ENCODE measurements at regions not wholly inside any gene's neighbourhood (a gene's known extent, or its start where the extent isn't known, plus 50 kb on each side); places are given as distances from the start of the nearest gene placed in this dataset.

GRCh38 chr10:131609176-131609575 lies 291.6 kb upstream of the PPP2R2D start:
- Histone ChIP-seq H3K36me3 (ENCODE audit: control insufficient read depth in 2 of 2, insufficient read depth in 2 of 2, low read length in 1 of 2) (no peaks in the 10 kb centered on the region), H3K4me2 (ENCODE audit: control insufficient read depth, insufficient read depth) (no peak overlapping the region), H3K4me3 (no peak overlapping the region), H2AFZ (ENCODE audit: control insufficient read depth, low read depth, low read length) (no peak overlapping the region), H3K9ac (ENCODE audit: control insufficient read depth, insufficient read depth, low read length) (no peak overlapping the region), H3K27ac (ENCODE audit: control insufficient read depth, insufficient read depth) (no peak overlapping the region), H3K27me3 (replicated peaks in 1 of 2; ENCODE audit: control insufficient read depth in 2 of 2, insufficient read depth in 2 of 2, low read length in 1 of 2) (no peaks in the 10 kb centered on the region), H3K9me3 (replicated peaks; ENCODE audit: control insufficient read depth, insufficient read depth, low read length) (no peaks in the 10 kb centered on the region; the same call in 2 of the 3 replicates), H3K4me1 (ENCODE audit: control insufficient read depth, insufficient read depth, low read length) (no peaks in the 10 kb centered on the region), H3K79me2 (ENCODE audit: control insufficient read depth, insufficient read depth, low read length) (no peaks in the 10 kb centered on the region), H4K20me1 (ENCODE audit: control insufficient read depth, insufficient read depth) (no peaks in the 10 kb centered on the region)
- ChIA-PET SMC1A (ENCODE audit: uncharacterized antibody, unreplicated experiment) (no interaction called here), RAD21 (ENCODE audit: unreplicated experiment) (no interaction called here), POLR2A (no interaction called here), CTCF (no interaction called here)
- intact Hi-C loops (cut with micrococcal nuclease; ENCODE audit: unreplicated experiment) (no loop called here), in situ Hi-C loops (cut with MboI) (no loop called here)
- TF ChIP-seq ZBTB4 (CRISPR knock-in tag; IDR thresholded peaks at IDR 0.05) (no peak), ETV6 (conservative IDR thresholded peaks at IDR 0.05 in 1 of 2, IDR thresholded peaks at IDR 0.05 in 1 of 2; ENCODE audit: borderline replicate concordance in 1 of 2, low read depth in 1 of 2) (no peak), CHD2 (IDR thresholded peaks at IDR 0.05; ENCODE audit: borderline replicate concordance, low read depth, low read length) (no peak), POU2F2 (IDR thresholded peaks at IDR 0.05; ENCODE audit: borderline replicate concordance, low read depth, low read length) (no peak), NFIC (IDR thresholded peaks at IDR 0.05; ENCODE audit: low read depth, low read length) (no peak), NR2F1 (conservative IDR thresholded peaks at IDR 0.05) (no peak), CREB1 (IDR thresholded peaks at IDR 0.05; ENCODE audit: low read depth) (no peak), EZH2 (IDR thresholded peaks at IDR 0.05; ENCODE audit: borderline replicate concordance, control insufficient read depth, low read depth, low read length) (no peak), ATF3 (IDR thresholded peaks at IDR 0.05; ENCODE audit: borderline replicate concordance, extremely low read depth, low read depth, low read length) (no peak), ATF2 (IDR thresholded peaks at IDR 0.05; ENCODE audit: low read length) (no peak), ZBTB11 (CRISPR knock-in tag; IDR thresholded peaks at IDR 0.05) (no peak), JUNB (IDR thresholded peaks at IDR 0.05) (no peak), BHLHE40 (IDR thresholded peaks at IDR 0.05; ENCODE audit: borderline replicate concordance in 1 of 2, low read depth in 2 of 2, low read length in 1 of 2) (no peak), BACH1 (IDR thresholded peaks at IDR 0.05; ENCODE audit: borderline replicate concordance) (no peak), NFYB (IDR thresholded peaks at IDR 0.05; ENCODE audit: insufficient read depth, low read depth, low read length) (no peak)
- DNase-seq (ENCODE audit: low read depth, low spot score) = no peak
- 22% methylated on average over 12 of the region's 12 CpGs for WGBS (ENCODE audit: insufficient coverage, insufficient replicate concordance, low lambda C conversion rate, missing lambda C conversion rate)
- no peak for ATAC-seq
- no peak for FAIRE-seq
- BruUV-seq (replicated peaks) = no TSS peak
